Smooth muscle cell (in vitro differentiated cells): ENCODE measurements at regions not wholly inside any gene's neighbourhood (a gene's known extent, or its start where the extent isn't known, plus 50 kb on each side); places are given as distances from the start of the nearest gene placed in this dataset.
A peak's percentile ranks its signal among the peaks of the same experiment; 100 is the strongest.

Experiments
- DNase-seq: peaks from one replicate; lab custom pipeline; 2025; ENCODE audit not compliant: unreplicated experiment; lab: John Stamatoyannopoulos, UW
- H2AFZ ChIP-seq: fragments of 200-600 bp; sonication (generic); 2 replicates; pipeline ENCODE4 v1.6.0; 2016; ENCODE audit warnings: antibody characterized with exemption, low read depth, mild to moderate bottlenecking
- H3F3A ChIP-seq: fragments of 200-600 bp; sonication (generic); 2 replicates; pipeline ENCODE4 v1.6.0; 2017; ENCODE audit warnings: antibody characterized with exemption, low read depth
- H3K27ac ChIP-seq: fragments of 200-600 bp; sonication (generic); 2 replicates; pipeline ENCODE4 v1.5.1; 2016; ENCODE audit warnings: low read depth, mild to moderate bottlenecking
- H3K27me3 ChIP-seq: fragments of 200-600 bp; sonication (generic); 2 replicates; pipeline ENCODE4 v1.6.1; 2016; ENCODE audit warnings: low read depth, mild to moderate bottlenecking
- H3K36me3 ChIP-seq: fragments of 200-600 bp; sonication (generic); 2 replicates; pipeline ENCODE4 v1.5.1; 2016; ENCODE audit warnings: low read depth
- H3K4me1 ChIP-seq: fragments of 200-600 bp; sonication (generic); 2 replicates; pipeline ENCODE4 v1.5.1; 2016; ENCODE audit warnings: low read depth
- H3K4me2 ChIP-seq: fragments of 200-600 bp; sonication (generic); 2 replicates; pipeline ENCODE4 v1.6.0; 2016; ENCODE audit warnings: mild to moderate bottlenecking
- H3K4me3 ChIP-seq: fragments of 200-600 bp; sonication (generic); 2 replicates; pipeline ENCODE4 v1.5.1; 2016; ENCODE audit warnings: mild to moderate bottlenecking
- H3K79me2 ChIP-seq: fragments of 200-600 bp; sonication (generic); 2 replicates; pipeline ENCODE4 v1.6.0; 2016; ENCODE audit warnings: low read depth, mild to moderate bottlenecking
- H3K9ac ChIP-seq: fragments of 200-600 bp; sonication (generic); 2 replicates; pipeline ENCODE4 v1.6.0; 2016; ENCODE audit warnings: low read depth
- H3K9me3 ChIP-seq: fragments of 200-600 bp; sonication (generic); replicated peaks from 2 replicates; pipeline ENCODE4 v1.5.1; 2016; ENCODE audit warnings: low read depth
- H4K20me1 ChIP-seq: fragments of 200-600 bp; sonication (generic); 2 replicates; pipeline ENCODE4 v1.6.0; 2016; ENCODE audit warnings: low read depth
- WGBS: methylation state at CpG from one replicate; pipeline ENCODE4 v1.1.7; 2016; ENCODE audit warnings: low lambda C conversion rate; 5-methylcytosine and 5-hydroxymethylcytosine counted together
- TF ChIP-seq, protein P1 (sequence below): fragments of 200-600 bp; sonication (generic); IDR thresholded peaks from 2 replicates; pipeline ENCODE4 v1.5.1; 2017; ENCODE audit warnings: borderline replicate concordance, mild to moderate bottlenecking, antibody characterized with exemption; ENCODE audit not compliant: insufficient read depth, poor library complexity, severe bottlenecking

DNA sequence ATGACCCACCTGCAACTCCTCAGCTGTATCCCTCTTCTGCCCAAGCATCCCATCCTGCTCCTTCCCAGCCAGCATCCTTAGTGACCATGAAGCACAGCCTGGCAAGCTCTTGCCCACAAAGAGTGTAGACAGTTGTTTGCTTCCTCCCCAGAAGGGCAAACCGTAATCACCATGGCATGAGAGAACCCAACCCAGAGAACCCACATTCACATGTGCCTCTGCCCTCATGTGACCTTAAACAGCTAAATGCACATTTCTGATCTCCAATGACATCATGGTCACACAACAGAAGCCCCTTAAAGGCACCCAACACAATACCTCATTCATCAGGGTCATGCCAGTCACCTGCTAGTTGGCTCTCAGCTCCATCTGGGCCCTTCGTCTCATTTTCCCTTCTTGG is 162.8 kb upstream of the CDYL start:
- no peak for DNase-seq
- H3K36me3 ChIP-seq: no peaks in the 10 kb centered on the region
- H3K27me3 ChIP-seq: no peaks in the 10 kb centered on the region
- no peak overlapping the region for H3K4me2 ChIP-seq
- H3K9ac ChIP-seq: peak overlapping the region; percentile 33
- H2AFZ ChIP-seq: no peak overlapping the region
- H3K27ac ChIP-seq: peak overlapping the region; percentile 80
- WGBS: 95% methylated on average over 2 of the region's 2 CpGs
- no peak overlapping the region for H3K4me3 ChIP-seq
- TF ChIP-seq, protein P1, sequence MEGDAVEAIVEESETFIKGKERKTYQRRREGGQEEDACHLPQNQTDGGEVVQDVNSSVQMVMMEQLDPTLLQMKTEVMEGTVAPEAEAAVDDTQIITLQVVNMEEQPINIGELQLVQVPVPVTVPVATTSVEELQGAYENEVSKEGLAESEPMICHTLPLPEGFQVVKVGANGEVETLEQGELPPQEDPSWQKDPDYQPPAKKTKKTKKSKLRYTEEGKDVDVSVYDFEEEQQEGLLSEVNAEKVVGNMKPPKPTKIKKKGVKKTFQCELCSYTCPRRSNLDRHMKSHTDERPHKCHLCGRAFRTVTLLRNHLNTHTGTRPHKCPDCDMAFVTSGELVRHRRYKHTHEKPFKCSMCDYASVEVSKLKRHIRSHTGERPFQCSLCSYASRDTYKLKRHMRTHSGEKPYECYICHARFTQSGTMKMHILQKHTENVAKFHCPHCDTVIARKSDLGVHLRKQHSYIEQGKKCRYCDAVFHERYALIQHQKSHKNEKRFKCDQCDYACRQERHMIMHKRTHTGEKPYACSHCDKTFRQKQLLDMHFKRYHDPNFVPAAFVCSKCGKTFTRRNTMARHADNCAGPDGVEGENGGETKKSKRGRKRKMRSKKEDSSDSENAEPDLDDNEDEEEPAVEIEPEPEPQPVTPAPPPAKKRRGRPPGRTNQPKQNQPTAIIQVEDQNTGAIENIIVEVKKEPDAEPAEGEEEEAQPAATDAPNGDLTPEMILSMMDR: no peak
- H3F3A ChIP-seq: peaks cover 6% of the 10 kb centered on the region
- H3K79me2 ChIP-seq: no peaks in the 10 kb centered on the region
- no peaks in the 10 kb centered on the region for H3K9me3 ChIP-seq
- H3K4me1 ChIP-seq: peaks cover 4% of the 10 kb centered on the region
- no peaks in the 10 kb centered on the region for H4K20me1 ChIP-seq

DNA sequence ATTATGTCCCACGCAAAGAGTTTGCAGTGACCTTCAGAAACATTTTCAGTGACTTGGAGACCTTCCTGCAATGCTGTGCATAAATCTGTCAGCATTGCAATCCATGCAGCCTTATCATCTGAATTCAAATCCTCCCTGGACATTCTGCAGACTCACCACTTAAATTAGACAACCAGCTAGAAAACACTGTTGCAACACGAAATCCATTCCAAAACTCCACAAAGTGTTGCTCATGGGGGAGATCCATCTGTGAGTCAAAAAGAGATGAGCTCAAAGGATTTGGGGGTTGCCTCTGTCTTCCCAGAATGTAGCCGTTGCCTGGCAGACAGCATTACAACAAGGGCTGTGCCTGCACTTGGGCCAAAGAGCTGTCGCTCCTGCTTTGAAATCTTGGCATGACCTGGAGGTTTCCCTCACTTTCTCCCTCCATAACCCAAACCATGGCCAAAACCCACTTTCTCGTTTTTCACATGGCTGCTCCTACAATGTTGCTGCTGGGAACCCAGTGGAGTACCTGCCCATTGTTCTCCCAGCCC is 163.5 kb upstream of the CDYL start:
- peak overlapping the region; percentile 80 for H3K27ac ChIP-seq
- DNase-seq: no peak
- H2AFZ ChIP-seq: no peak overlapping the region
- peaks cover 6% of the 10 kb centered on the region for H3F3A ChIP-seq
- peak overlapping the region; percentile 33 for H3K9ac ChIP-seq
- peak overlapping the region; percentile 68 for H3K4me2 ChIP-seq
- H3K9me3 ChIP-seq: no peaks in the 10 kb centered on the region
- TF ChIP-seq, protein P1: no peak
- no peaks in the 10 kb centered on the region for H3K27me3 ChIP-seq
- no peaks in the 10 kb centered on the region for H4K20me1 ChIP-seq
- no peak overlapping the region for H3K4me3 ChIP-seq
- peaks cover 4% of the 10 kb centered on the region for H3K4me1 ChIP-seq
- H3K36me3 ChIP-seq: no peaks in the 10 kb centered on the region
- WGBS: 45% methylated on average over 5 of the region's 5 CpGs
- H3K79me2 ChIP-seq: no peaks in the 10 kb centered on the region

DNA sequence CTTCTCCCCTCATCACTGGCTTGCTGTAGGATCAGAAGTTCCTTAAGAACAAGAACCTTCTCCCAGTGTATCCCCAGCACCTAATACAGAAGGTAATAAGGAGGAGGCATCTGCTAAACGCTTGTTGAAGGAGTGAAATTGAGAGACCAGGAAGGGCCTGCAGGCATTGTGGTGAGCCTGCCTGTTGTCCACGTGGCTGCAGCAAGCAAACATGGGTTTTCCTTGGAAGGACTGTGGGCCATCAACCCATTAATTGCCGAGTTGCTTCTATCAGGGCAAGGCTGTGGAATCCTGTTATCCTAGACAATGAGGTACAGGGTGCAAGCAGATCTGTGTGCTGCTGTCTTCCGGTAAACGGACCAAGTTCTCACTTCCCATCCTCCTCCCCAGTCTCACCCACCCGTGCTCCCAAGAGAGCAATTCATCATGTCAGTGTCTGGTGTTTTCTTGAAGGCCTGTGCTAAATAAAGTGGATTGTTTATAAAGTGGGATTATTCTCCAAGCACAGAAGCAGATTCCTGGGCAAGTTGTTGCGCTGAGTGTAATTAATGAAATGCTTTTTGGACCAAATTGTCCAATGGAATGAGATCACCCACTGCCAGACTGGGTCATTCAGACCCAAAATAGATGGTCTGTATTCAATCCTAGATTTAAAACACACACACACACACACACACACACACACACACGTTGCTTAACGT is 164.6 kb upstream of the CDYL start:
- Histone ChIP-seq H4K20me1 (no peaks in the 10 kb centered on the region), H3K4me1 (peaks cover 4% of the 10 kb centered on the region), H3K36me3 (no peaks in the 10 kb centered on the region), H3K9ac (peak overlapping the region; percentile 3), H3K79me2 (no peaks in the 10 kb centered on the region), H3K27me3 (no peaks in the 10 kb centered on the region), H2AFZ (peak overlapping the region; percentile 8), H3K27ac (peak overlapping the region; percentile 80), H3F3A (peaks cover 6% of the 10 kb centered on the region), H3K4me2 (peak overlapping the region; percentile 68), H3K9me3 (no peaks in the 10 kb centered on the region), H3K4me3 (no peak overlapping the region)
- no peak for DNase-seq
- TF ChIP-seq, protein P1: no peak
- WGBS: 14% methylated on average over 9 of the region's 9 CpGs

DNA sequence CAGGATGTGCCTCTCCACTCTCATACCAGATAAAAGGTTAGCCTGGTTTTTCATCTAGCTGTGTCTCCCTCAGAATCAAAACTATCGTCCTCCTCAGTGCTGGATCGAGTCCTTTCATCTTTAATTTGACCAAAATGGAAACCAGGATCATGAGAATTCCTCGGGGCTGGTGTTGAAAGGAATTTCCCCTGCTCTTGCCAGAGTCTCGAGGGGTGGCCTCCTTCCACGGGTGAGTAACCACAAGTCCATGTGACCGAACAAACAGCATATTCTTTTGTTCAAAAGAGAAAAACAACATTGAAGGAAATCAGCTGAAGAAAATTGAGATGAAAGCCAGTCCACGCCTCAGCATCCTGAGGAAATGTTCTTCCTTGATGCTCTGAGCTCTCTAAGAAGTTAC is 165.9 kb upstream of the CDYL start:
- TF ChIP-seq, protein P1: no peak
- Histone ChIP-seq H3K27me3 (no peaks in the 10 kb centered on the region), H4K20me1 (no peaks in the 10 kb centered on the region), H3K4me3 (no peak overlapping the region), H3K36me3 (no peaks in the 10 kb centered on the region), H3K9ac (no peak overlapping the region), H3K4me2 (no peak overlapping the region), H3K79me2 (no peaks in the 10 kb centered on the region), H3F3A (peaks cover 6% of the 10 kb centered on the region), H3K4me1 (peaks cover 4% of the 10 kb centered on the region), H3K27ac (peak overlapping the region; percentile 80), H3K9me3 (no peaks in the 10 kb centered on the region), H2AFZ (peak overlapping the region; percentile 54)
- no peak for DNase-seq
- 8% methylated on average over 7 of the region's 7 CpGs for WGBS
